HG02870 (cell line): ENCODE measurements at regions not wholly inside any gene's neighbourhood (a gene's known extent, or its start where the extent isn't known, plus 50 kb on each side); places are given as distances from the start of the nearest gene placed in this dataset.
"Not testable (repeated sequence)": the region's sequence is repeated elsewhere in the genome, so short reads cannot be mapped to it uniquely, and the experiment has no call there.

ENCODE experiments used
- ATAC-seq: cut with Tn5 transposase; IDR thresholded peaks from one replicate; pipeline ENCODE4 v1.9.1; 2021; ENCODE audit warnings: mild to moderate bottlenecking, moderate library complexity; ENCODE audit not compliant: unreplicated experiment

GRCh38 chr4:14400307-14400706 lies 602.0 kb upstream of the CPEB2 start:
- ATAC-seq: no peak

- no peak for ATAC-seq
Observed at GRCh38 chr4:14403132-14403531, 599.1 kb upstream of the CPEB2 start.

DNA sequence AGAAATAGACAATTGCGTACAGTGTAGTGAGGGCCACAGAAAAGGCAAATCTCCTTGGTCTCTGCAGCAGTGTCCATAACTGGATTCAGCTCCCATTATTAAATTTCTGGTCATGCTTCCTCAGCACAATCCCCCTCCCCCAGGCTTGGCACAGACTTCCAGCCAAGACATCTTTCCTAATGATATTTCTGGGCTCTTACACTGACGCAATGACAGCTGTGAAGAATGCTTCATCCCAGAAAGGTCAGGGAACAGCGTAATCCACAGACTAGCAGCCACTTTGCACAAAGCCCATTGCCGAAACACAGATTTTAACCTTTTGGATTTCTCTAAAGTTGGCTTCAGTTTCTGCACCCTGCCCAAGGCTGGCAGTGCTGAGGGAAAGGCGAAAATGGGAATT lies 597.6 kb upstream of the CPEB2 start:
- ATAC-seq: no peak

GRCh38 chr4:14410516-14410915 lies 591.8 kb upstream of the CPEB2 start:
- ATAC-seq: no peak

DNA sequence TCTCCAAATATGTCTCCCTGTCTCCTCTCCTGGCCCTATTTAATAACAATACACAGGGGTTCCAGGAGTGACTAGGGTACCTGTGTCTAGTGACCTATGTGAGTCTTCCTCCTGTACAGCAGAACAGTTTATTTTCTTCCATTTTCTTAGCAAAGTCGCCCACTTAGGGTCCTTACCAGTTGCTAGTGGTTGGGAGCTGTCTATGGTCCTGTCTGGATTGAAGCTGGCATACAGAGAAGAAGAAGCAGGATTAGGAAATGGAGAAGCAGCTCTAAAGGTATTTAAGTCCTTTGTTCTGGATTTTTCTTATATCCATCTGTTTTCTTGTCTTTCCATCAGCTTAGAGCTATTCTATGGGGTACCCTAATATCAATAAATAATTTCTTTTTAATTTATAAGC lies 587.1 kb upstream of the CPEB2 start:
- ATAC-seq: no peak

- ATAC-seq: no peak
Observed at GRCh38 chr4:14419516-14419915, 582.8 kb upstream of the CPEB2 start.

DNA sequence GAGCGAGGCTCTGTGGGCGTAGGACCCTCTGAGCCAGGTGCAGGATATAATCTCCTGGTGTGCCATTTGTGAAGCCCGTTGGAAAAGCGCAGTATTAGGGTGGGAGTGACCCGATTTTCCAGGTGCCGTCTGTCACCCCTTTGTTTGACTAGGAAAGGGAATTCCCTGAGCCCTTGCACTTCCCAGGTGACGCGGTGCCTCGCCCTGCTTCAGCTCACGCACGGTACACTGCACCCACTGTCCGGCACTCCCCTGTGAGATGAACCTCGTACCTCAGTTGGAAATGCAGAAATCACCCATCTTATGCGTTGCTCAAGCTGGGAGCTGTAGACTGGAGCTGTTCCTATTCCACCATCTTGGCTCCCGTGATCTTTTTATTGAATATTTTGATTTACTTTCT lies 576.0 kb upstream of the CPEB2 start:
- not testable (repeated sequence) for ATAC-seq

DNA sequence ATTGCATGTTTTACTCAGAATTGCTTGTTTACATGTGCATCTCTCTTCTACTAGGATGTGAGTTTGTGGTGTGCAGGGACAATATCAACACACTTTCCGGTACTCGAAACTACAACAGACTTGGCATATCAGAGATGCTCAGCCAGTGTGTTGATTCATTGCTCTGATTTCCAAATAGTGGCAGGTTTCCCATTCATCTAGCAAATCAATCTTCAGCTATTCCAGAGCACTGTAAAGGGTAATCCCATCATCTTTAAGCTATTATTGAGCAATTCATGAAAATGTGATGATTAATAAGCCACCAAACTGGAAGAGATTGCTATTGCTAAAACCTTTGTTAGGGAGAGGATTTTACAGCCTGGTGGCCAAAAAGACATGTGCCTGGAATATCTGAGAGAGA lies 574.2 kb upstream of the CPEB2 start:
- ATAC-seq: no peak

DNA sequence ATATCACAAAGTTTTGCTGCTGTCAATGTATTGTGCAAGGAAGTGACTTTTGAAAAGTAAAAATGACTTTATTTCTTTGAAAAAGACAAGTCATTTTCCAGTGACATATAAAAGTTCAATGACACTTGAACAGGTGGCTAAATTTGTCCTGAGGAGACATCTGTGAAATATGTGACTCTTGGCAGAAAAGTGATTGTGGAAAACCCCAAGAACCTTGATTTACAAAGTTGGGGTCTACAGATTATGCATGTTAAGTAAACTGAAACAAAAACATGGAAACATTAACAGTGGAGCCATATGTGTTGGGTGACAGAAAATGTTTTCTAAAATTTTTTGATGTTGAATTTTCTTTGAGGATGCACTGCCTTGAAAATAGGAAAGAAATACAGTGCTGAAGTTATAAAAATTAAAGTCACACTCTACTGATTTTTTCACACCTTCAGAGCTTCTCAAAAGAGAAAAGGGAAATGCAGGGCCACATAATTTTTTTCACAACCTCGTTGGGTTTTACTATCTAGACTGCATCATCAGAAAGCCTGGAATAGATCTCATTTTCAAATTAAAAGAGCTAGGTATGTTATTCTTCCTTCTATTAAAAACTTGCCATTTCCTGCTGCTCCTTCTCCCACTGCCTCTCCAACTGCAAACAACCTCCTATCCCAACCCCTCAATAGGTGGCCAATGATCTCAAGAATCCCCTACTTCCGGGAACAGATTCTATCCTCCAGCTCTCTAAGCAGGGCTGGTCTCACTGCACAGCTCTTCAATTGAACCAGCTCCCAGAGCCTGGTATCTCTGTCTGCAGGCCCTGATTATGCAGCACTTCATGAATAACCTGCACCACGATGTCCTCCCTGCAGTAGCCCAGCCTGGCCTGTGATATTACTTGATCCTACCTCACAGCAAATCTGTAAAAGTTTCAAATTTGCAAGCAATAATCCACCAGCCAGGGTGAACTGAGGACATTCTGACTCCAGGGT lies 570.8 kb upstream of the CPEB2 start:
- no peak for ATAC-seq

GRCh38 chr4:14434483-14434882 lies 567.8 kb upstream of the CPEB2 start:
- no peak for ATAC-seq

- no peak for ATAC-seq
Observed at GRCh38 chr4:14434916-14435315, 567.4 kb upstream of the CPEB2 start.

DNA sequence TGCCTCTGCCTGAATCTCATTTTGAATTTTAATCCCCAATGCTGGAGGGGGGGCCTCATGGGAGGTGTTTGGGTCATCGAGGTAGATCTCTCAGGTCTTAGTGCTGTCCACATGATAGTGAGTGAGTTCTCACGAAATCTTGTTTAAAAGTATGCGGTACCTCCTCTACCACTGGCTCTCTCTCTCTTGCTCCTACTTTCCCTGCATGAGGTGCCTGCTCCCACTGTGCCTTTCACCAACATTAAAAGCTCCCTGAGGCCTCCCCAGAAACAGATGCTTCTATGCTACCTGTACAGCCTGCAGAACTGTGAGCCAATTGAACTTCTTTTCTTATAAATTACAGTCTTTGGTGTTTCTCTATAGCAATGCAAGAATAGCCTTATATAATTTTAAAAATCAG lies 560.7 kb upstream of the CPEB2 start:
- ATAC-seq: no peak

DNA sequence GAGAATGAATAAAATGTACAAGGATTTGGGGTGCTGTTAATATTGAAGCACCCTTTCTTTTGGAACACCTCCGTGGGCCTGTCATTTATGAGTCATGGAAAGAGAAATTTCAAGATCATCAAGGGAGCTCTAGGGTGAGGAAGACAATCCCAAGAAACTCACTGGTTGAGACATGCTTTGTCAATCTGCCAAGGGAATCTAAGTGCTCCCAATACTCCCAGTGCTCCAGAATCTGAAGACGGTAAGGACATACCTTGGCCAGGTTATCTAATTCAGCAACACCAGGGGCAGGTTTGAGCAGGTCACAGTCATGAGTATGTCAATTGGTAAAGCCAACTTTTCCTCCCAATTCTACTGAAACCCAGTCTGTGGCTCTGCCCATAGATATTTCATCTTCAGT lies 556.4 kb upstream of the CPEB2 start:
- ATAC-seq: no peak

DNA sequence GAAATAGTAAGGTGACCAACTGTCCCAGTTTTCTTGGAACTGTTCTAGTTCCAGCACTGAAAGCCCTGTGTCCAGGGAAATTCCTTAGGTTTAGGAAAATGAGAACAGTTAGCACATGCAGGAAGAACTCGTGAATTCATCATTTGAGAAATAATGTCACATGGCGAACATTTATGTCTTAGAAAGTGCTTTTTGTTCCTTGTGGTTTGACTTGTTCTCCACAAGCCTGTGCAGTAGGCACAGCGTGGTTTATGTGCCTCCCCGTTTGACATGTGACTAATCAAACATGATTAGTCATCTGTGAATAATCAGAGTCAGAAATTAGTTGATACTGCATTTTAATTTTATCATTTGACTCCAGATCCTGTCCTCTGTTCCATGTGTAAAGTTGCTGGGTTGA lies 556.0 kb upstream of the CPEB2 start:
- ATAC-seq: no peak

GRCh38 chr4:14446904-14447303 lies 555.4 kb upstream of the CPEB2 start:
- ATAC-seq: no peak

DNA sequence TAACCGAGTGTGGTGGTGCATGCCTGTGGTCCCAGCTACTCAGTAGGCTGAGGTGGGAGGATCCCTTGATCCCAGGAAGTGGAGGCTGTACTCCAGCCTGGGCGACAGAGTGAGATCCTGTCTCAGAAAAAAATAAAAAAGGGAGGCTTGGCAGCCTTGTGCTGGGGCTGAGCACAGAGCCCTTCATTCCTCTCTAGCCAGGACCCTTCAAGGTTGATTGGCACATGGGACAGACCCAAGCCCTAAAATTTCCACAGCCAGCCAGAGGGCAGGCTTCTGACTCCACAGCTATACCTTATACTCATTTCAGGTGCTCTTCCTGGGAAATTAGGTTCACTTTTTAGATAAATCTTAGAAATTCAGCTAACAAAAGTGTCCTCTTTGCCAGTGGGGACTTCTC lies 553.0 kb upstream of the CPEB2 start:
- ATAC-seq: no peak

GRCh38 chr4:14452001-14452400 lies 550.3 kb upstream of the CPEB2 start:
- ATAC-seq: no peak

DNA sequence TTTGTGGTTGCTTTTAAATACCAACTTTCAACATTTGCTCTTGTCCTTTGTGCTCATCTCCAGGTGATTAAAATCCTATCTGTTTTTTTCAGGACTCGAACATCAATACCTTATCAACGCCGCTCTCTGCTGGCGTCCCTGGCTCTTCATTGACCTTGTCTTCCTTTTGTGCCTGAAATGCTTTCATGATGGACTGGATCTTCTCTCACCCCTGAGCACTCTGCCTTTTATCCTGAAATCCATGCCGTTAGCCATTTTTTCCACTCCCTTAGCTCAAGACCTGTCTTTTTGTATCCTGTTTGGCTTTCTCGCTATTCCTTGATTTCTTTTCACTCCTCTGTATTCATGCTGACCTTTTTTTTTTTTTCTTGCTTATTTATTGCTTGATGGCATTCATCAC lies 549.5 kb upstream of the CPEB2 start:
- no peak for ATAC-seq

DNA sequence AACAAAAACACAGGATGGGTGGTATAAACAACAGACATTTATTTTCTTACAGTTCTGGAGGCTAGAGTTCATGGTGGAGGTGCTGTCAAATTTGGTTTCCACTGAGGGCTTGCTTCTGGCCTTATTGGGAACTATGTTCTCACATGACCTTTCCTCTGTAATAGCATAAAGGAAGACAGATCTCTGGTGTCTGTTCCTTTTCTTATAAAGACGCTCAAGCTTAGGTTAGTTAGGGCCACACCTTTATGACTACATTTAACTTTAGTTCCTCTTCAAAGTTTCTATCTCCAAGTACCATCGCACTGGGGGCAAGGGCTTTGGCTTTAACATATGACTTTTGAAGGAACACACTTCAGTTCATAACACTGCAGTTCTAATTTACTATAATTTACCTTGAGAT lies 543.8 kb upstream of the CPEB2 start:
- ATAC-seq: no peak

DNA sequence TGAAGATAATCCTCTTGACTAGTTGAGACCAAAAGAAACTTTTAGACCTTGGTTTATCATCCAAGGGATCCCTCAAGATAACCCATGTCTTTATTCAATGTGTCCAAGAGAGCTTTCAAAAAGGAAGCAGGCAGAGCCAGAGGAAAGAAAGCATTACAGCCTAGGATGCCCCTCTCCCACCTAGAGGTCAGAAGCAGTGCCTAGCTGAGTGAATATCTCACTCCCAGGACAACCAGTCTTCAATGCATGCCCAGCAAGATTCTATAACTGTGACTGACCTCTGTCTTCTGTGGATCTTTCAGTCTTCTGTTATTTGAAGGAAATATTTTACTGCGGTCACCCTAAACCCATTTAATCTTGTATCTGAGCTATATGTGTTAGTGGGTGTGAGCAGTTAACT lies 537.2 kb upstream of the CPEB2 start:
- ATAC-seq: no peak

DNA sequence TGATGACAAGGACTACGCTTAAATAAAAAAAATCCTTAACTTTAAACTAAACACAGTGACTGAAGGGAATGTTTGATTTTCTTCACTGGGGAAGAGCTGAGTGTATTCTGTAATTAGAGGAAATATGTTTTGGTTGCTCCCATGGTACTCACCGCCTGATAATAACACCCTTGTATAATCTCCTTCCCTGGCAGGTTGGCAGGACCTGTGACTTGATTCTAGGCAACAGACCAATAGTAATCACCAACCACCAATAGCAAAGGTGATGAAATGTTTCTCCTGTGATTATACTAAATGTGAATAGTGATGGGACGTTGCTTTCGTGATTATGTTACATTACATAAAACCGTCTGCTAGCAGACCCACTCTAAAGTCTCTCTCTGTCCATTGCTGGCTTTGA lies 536.8 kb upstream of the CPEB2 start:
- no peak for ATAC-seq

- ATAC-seq: no peak
Observed at GRCh38 chr4:14478504-14478903, 523.8 kb upstream of the CPEB2 start.

GRCh38 chr4:14496408-14496807 lies 505.9 kb upstream of the CPEB2 start:
- ATAC-seq: no peak
